ENCODE measurements at regions not wholly inside any gene's neighbourhood (a gene's known extent, or its start where the extent isn't known, plus 50 kb on each side); places are given as distances from the start of the nearest gene placed in this dataset.

DNA sequence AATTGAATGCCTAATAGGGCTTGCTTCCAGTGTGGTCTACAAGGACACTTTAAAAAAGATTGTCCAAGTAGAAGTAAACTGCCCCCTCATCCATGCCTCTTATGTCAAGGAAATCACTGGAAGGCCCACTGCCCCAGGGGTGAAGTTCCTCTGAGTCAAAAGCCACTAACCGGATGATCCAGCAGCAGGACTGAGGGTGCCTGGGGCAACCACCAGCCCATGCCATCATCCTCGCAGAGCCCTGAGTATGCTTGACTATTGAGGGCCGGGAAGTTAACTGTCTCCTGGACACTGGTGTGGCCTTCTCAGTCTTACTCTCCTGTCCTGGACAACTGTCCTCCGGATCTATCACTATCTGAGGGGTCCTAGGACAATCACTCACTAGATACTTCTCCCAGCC lies 411.5 kb downstream of the TENT5A start:
- no peak overlapping the region for H3K27ac ChIP-seq (ENCODE audit: low read depth, low read length)
- H3K4ac ChIP-seq (replicated peaks; ENCODE audit: insufficient read length, low read depth, low read length) = no peak overlapping the region
- H3K79me1 ChIP-seq (ENCODE audit: low read depth, low read length) = no peaks in the 10 kb centered on the region
- no peak overlapping the region for H4K91ac ChIP-seq (replicated peaks; ENCODE audit: insufficient read length, low read length)
- no peak overlapping the region for H3K56ac ChIP-seq (replicated peaks; ENCODE audit: insufficient read length, low read depth, low read length)
- no peak overlapping the region for H3K9ac ChIP-seq (replicated peaks in 1 of 4; ENCODE audit: extremely low read depth in 1 of 4, low read depth in 3 of 4, low read length in 3 of 4)
- H3K27me3 ChIP-seq (replicated peaks in 1 of 4; ENCODE audit: control insufficient read depth in 3 of 4, extremely low read depth in 1 of 4, insufficient read depth in 3 of 4, low read length in 3 of 4) = no peaks in the 10 kb centered on the region
- 84% methylated on average over 4 of the region's 4 CpGs; no CpG with 5 or more reads in 1 of the 2 experiments for WGBS, 2 experiments (ENCODE audit: extremely low coverage in 1 of 2, insufficient coverage in 1 of 2, insufficient read length in 1 of 2, insufficient replicate concordance in 2 of 2, low coverage in 1 of 2, low lambda C conversion rate in 2 of 2, missing lambda C conversion rate in 1 of 2)
- ChIA-PET CTCF (ENCODE audit: partially characterized antibody) (no interaction called here), POLR2A (ENCODE audit: partially characterized antibody) (no interaction called here)
- H3K4me2 ChIP-seq (ENCODE audit: insufficient read depth in 1 of 2, low read depth in 2 of 2, low read length in 2 of 2) = no peak overlapping the region
- DNase-seq (ENCODE audit: low read depth in 1 of 2, low spot score in 2 of 2) = no peak
- no peak overlapping the region for H4K5ac ChIP-seq (ENCODE audit: insufficient read length, low read depth, low read length)
- no peak overlapping the region for H4K8ac ChIP-seq (ENCODE audit: extremely low read depth, insufficient read depth, low read length)
- H2BK12ac ChIP-seq (ENCODE audit: low read depth, low read length) = no peak overlapping the region
- H2BK20ac ChIP-seq (ENCODE audit: low read length) = no peak overlapping the region
- H2BK120ac ChIP-seq (replicated peaks; ENCODE audit: low read depth, low read length) = no peak overlapping the region
- H3K14ac ChIP-seq (ENCODE audit: insufficient read length) = no peak overlapping the region
- no peak overlapping the region for H3K4me3 ChIP-seq (ENCODE audit: extremely low read depth in 1 of 4, insufficient read depth in 2 of 4, low read depth in 3 of 4, low read length in 4 of 4)
- no peak for FAIRE-seq
- H2AK5ac ChIP-seq (ENCODE audit: low read depth, low read length) = no peak overlapping the region
- no peaks in the 10 kb centered on the region for H3K36me3 ChIP-seq (ENCODE audit: control insufficient read depth in 2 of 4, insufficient read depth in 4 of 4, low read length in 3 of 4)
- H4K20me1 ChIP-seq (replicated peaks in 1 of 2; ENCODE audit: control insufficient read depth in 1 of 2, insufficient read depth in 2 of 2, low read length in 2 of 2) = no peaks in the 10 kb centered on the region
- no peaks in the 10 kb centered on the region for H3K79me2 ChIP-seq (ENCODE audit: control insufficient read depth in 1 of 2, insufficient read depth in 2 of 2, low read length in 2 of 2)
- H2AFZ ChIP-seq (ENCODE audit: low read length) = no peak overlapping the region
- H3K23me2 ChIP-seq (ENCODE audit: low read depth, low read length) = no peaks in the 10 kb centered on the region
- H3K4me1 ChIP-seq (replicated peaks in 1 of 4; ENCODE audit: control insufficient read depth in 3 of 4, insufficient read depth in 4 of 4, low read length in 3 of 4) = no peaks in the 10 kb centered on the region
- no peak overlapping the region for H2BK15ac ChIP-seq (ENCODE audit: low read length)
- no peak overlapping the region for H3K23ac ChIP-seq (ENCODE audit: insufficient read length)
- no peak overlapping the region for H3K18ac ChIP-seq (ENCODE audit: extremely low read depth, low read length)
- H2BK5ac ChIP-seq (ENCODE audit: low read depth, low read length) = no peak overlapping the region
- H3K9me3 ChIP-seq (ENCODE audit: insufficient read depth in 2 of 2, low read depth in 1 of 2, low read length in 1 of 2) = peaks cover 0 to 6% of the 10 kb centered on the region in 2 experiments; a peak in 1 of 4 replicates
- no peak for TF ChIP-seq NANOG (IDR thresholded peaks at IDR 0.05; ENCODE audit: insufficient read depth, low read depth, low read length, poor library complexity, severe bottlenecking)
- TF ChIP-seq, protein P1, sequence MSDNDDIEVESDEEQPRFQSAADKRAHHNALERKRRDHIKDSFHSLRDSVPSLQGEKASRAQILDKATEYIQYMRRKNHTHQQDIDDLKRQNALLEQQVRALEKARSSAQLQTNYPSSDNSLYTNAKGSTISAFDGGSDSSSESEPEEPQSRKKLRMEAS (IDR thresholded peaks at IDR 0.05) = no peak
- no peak for TF ChIP-seq SUZ12 (IDR thresholded peaks at IDR 0.05; ENCODE audit: low read length)
- no peak for TF ChIP-seq CTBP2 (IDR thresholded peaks at IDR 0.05; ENCODE audit: borderline replicate concordance, insufficient read depth, insufficient read length, low read length)
- TF ChIP-seq PHF8 (conservative IDR thresholded peaks at IDR 0.05; ENCODE audit: low read depth, low read length) = no peak
- no peak for TF ChIP-seq TAF7 (optimal IDR thresholded peaks at IDR 0.05; ENCODE audit: borderline replicate concordance, low read depth, low read length)
- TF ChIP-seq CREB1 (IDR thresholded peaks at IDR 0.05) = no peak
- TF ChIP-seq ZNF274 (IDR thresholded peaks at IDR 0.05; ENCODE audit: borderline replicate concordance, extremely low read depth, low read length) = no peak
- TF ChIP-seq, protein P2, sequence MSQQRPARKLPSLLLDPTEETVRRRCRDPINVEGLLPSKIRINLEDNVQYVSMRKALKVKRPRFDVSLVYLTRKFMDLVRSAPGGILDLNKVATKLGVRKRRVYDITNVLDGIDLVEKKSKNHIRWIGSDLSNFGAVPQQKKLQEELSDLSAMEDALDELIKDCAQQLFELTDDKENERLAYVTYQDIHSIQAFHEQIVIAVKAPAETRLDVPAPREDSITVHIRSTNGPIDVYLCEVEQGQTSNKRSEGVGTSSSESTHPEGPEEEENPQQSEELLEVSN (IDR thresholded peaks at IDR 0.05) = no peak
- no peak for TF ChIP-seq CBX8 (IDR thresholded peaks at IDR 0.05; ENCODE audit: borderline replicate concordance, low read depth, low read length)
- TF ChIP-seq RBBP5 (IDR thresholded peaks at IDR 0.05; ENCODE audit: borderline replicate concordance, low read depth, low read length) = no peak
- TF ChIP-seq YY1 (IDR thresholded peaks at IDR 0.05; ENCODE audit: low read depth, low read length) = no peak
- no peak for TF ChIP-seq SIN3A (conservative IDR thresholded peaks at IDR 0.05 in 1 of 2, IDR thresholded peaks at IDR 0.05 in 1 of 2; ENCODE audit: low read depth in 1 of 2, low read length in 2 of 2)
- TF ChIP-seq SIRT6 (IDR thresholded peaks at IDR 0.05; ENCODE audit: low read length) = no peak

Data from H1 (cell line).